Caco-2 (cell line): ENCODE measurements at regions not wholly inside any gene's neighbourhood (a gene's known extent, or its start where the extent isn't known, plus 50 kb on each side); places are given as distances from the start of the nearest gene placed in this dataset.

Experiments used
- BruUV-seq: library from RNA; stranded (reverse); fragments of 400-500 nt; replicated peaks from 2 replicates; lab custom pipeline; 2021; lab: Mats Ljungman, UMichigan
- CTCF ChIA-PET: fragments of 300-600 bp; sonication (Branson Sonifier 250); formaldehyde crosslinking; loops from one replicate; lab custom pipeline; 2022; ENCODE audit warnings: antibody characterized with exemption; lab: Charles Lee
- POLR2A ChIA-PET: fragments of 300-600 bp; sonication (Branson Sonifier 250); formaldehyde crosslinking; loops from one replicate; lab custom pipeline; 2022; ENCODE audit warnings: antibody characterized with exemption; lab: Charles Lee
- DNase-seq, 2 experiments: peaks; one replicate each; pipeline versions ENCODE4 v3.0.0 to v3.0.0-alpha.2; 2020 to 2022
- H3K27me3 ChIP-seq: replicated peaks from 2 replicates; pipeline ENCODE4 v1.6.0; 2011; ENCODE audit warnings: low read length; ENCODE audit not compliant: control insufficient read depth, insufficient read depth
- H3K36me3 ChIP-seq: 2 replicates; pipeline ENCODE4 v1.5.1; 2011; ENCODE audit warnings: low read length; ENCODE audit not compliant: control insufficient read depth, insufficient read depth
- H3K4me1 ChIP-seq: fragments of 250-450 bp; sonication (Bioruptor Pico); 2 replicates; pipeline ENCODE4 v1.5.1; 2020; ENCODE audit warnings: mild to moderate bottlenecking
- H3K4me3 ChIP-seq: 2 replicates; pipeline ENCODE4 v1.5.1; 2011; ENCODE audit warnings: low read depth, mild to moderate bottlenecking, control low read depth, low read length
- H3K9me3 ChIP-seq: fragments of 250-450 bp; sonication (Bioruptor Pico); 2 replicates; pipeline ENCODE4 v1.5.1; 2020; ENCODE audit warnings: mild to moderate bottlenecking, moderate library complexity
- H3K27ac Mint-ChIP-seq: one replicate; pipeline ENCODE4 v1.8.0; 2022; ENCODE audit warnings: mixed read lengths; ENCODE audit not compliant: unreplicated experiment
- H3K27me3 Mint-ChIP-seq: one replicate; pipeline ENCODE4 v1.8.0; 2022; ENCODE audit warnings: mixed read lengths; ENCODE audit not compliant: insufficient read depth, unreplicated experiment
- H3K36me3 Mint-ChIP-seq: one replicate; pipeline ENCODE4 v1.8.0; 2022; ENCODE audit warnings: mild to moderate bottlenecking, mixed read lengths; ENCODE audit not compliant: insufficient read depth, unreplicated experiment
- H3K4me1 Mint-ChIP-seq: one replicate; pipeline ENCODE4 v1.8.0; 2022; ENCODE audit warnings: low read depth, mixed read lengths; ENCODE audit not compliant: unreplicated experiment
- H3K4me3 Mint-ChIP-seq: one replicate; pipeline ENCODE4 v1.8.0; 2022; ENCODE audit warnings: mild to moderate bottlenecking, moderate library complexity, mixed read lengths; ENCODE audit not compliant: unreplicated experiment
- H3K9me3 Mint-ChIP-seq: one replicate; pipeline ENCODE4 v1.8.0; 2022; ENCODE audit warnings: mixed read lengths; ENCODE audit not compliant: unreplicated experiment
- CTCF ChIP-seq, 2 experiments: fragments of 200-600 bp in 1 of 2; IDR thresholded peaks; 1 replicate in 1 of 2; 2 replicates in 1 of 2; pipeline versions ENCODE4 v1.5.1 to v1.8.0; 2011 to 2022; ENCODE audit warnings: antibody characterized with exemption in 1 of 2, control low read depth in 1 of 2, inconsistent platforms in 1 of 2, low read depth in 1 of 2, low read length in 1 of 2, mild to moderate bottlenecking in 1 of 2, moderate library complexity in 1 of 2; ENCODE audit not compliant: insufficient read depth in 1 of 2, severe bottlenecking in 1 of 2, unreplicated experiment in 1 of 2
- intact Hi-C: fragments of 100-400 bp; cut with micrococcal nuclease; formaldehyde crosslinking; loops from one replicate; pipeline ENCODE4 v1.10.0; 2022; ENCODE audit not compliant: unreplicated experiment

- no peak overlapping the region for H3K27ac Mint-ChIP-seq
- ChIA-PET POLR2A (no interaction called here), CTCF (no interaction called here)
- TF ChIP-seq CTCF (IDR thresholded peaks at IDR 0.05; ENCODE audit: insufficient read depth in 1 of 2, low read depth in 1 of 2, low read length in 1 of 2, severe bottlenecking in 1 of 2, unreplicated experiment in 1 of 2) = no peak
- H3K9me3 Mint-ChIP-seq = no peaks in the 10 kb centered on the region
- Histone ChIP-seq H3K9me3 (no peaks in the 10 kb centered on the region), H3K36me3 (no peaks in the 10 kb centered on the region), H3K4me3 (no peak overlapping the region), H3K4me1 (no peaks in the 10 kb centered on the region), H3K27me3 (no peaks in the 10 kb centered on the region)
- intact Hi-C loops = no loop called here
- H3K4me3 Mint-ChIP-seq = no peak overlapping the region
- H3K27me3 Mint-ChIP-seq = no peaks in the 10 kb centered on the region
- BruUV-seq = no TSS peak
- no peak for DNase-seq
- H3K4me1 Mint-ChIP-seq = no peaks in the 10 kb centered on the region
- H3K36me3 Mint-ChIP-seq = no peaks in the 10 kb centered on the region
Observed at GRCh38 chr11:42315267-42315666, 855.8 kb upstream of the LRRC4C start.

GRCh38 chr11:42315846-42316245 is 856.4 kb upstream of the LRRC4C start:
- CTCF ChIA-PET = no interaction called here

DNA sequence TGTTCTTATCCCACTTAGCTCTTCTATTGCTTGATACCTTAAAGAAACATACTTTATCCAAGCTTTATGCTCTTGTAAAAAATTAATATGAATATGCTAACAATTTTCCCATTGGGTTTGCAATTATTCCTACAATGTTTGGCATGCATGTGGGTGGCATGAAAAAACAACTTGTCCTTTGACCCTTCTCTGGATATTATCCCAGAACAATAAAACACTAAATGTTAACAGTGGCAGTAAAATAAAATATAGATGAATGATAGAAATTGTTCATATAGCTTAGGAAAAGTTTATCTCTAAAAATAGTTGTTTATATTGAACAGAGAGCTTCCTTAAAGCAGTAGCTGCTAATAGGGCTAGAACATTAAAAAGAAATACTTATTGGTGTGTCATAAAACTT is 860.5 kb upstream of the LRRC4C start:
- Mint-ChIP-seq H3K36me3 (no peaks in the 10 kb centered on the region), H3K4me3 (no peak overlapping the region), H3K4me1 (no peaks in the 10 kb centered on the region), H3K9me3 (peaks cover 1% of the 10 kb centered on the region), H3K27me3 (no peaks in the 10 kb centered on the region), H3K27ac (no peak overlapping the region)
- no peaks in the 10 kb centered on the region for H3K4me1 ChIP-seq
- ChIA-PET CTCF (no interaction called here), POLR2A (no interaction called here)
- TF ChIP-seq CTCF (IDR thresholded peaks at IDR 0.05; ENCODE audit: insufficient read depth in 1 of 2, low read depth in 1 of 2, low read length in 1 of 2, severe bottlenecking in 1 of 2, unreplicated experiment in 1 of 2) = no peak
- intact Hi-C loops = no loop called here
- no peaks in the 10 kb centered on the region for H3K9me3 ChIP-seq
- BruUV-seq = no TSS peak
- H3K27me3 ChIP-seq = no peaks in the 10 kb centered on the region
- DNase-seq = no peak
- H3K36me3 ChIP-seq = no peaks in the 10 kb centered on the region
- H3K4me3 ChIP-seq = no peak overlapping the region

More at GRCh38 chr11:42315846-42316245, 856.4 kb upstream of the LRRC4C start:
- Mint-ChIP-seq H3K4me1 (no peaks in the 10 kb centered on the region), H3K27ac (no peak overlapping the region), H3K9me3 (no peaks in the 10 kb centered on the region), H3K36me3 (no peaks in the 10 kb centered on the region), H3K27me3 (no peaks in the 10 kb centered on the region), H3K4me3 (no peak overlapping the region)
- Histone ChIP-seq H3K9me3 (no peaks in the 10 kb centered on the region), H3K27me3 (no peaks in the 10 kb centered on the region), H3K4me1 (no peaks in the 10 kb centered on the region), H3K36me3 (no peaks in the 10 kb centered on the region), H3K4me3 (no peak overlapping the region)
- no TSS peak for BruUV-seq
- no peak for DNase-seq
- intact Hi-C loops = no loop called here
- POLR2A ChIA-PET = no interaction called here
- TF ChIP-seq CTCF (IDR thresholded peaks at IDR 0.05; ENCODE audit: insufficient read depth in 1 of 2, low read depth in 1 of 2, low read length in 1 of 2, severe bottlenecking in 1 of 2, unreplicated experiment in 1 of 2) = no peak
